ENCODE measurements at regions not wholly inside any gene's neighbourhood (a gene's known extent, or its start where the extent isn't known, plus 50 kb on each side); places are given as distances from the start of the nearest gene placed in this dataset.

DNA sequence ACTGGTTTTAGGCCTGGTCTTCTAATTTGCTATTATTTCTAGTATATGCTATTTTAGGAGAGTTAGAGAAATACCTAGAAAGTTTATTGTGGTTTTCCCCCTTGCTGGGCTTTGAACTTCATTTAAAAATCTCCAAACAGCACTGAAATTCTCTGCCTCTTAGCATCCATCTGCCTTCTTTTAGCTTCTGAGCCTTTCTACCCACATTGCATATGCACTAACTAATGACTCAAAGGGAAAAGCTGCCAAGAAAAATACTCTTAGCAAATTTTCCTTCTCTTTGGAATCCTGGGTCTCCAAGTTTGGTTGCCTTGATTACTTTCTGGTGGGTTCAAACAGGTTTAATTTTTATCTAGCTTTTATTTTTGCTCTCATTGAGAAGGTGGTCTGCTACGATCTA lies 408.4 kb upstream of the PTBP2 start:
- BruUV-seq (replicated peaks) = no TSS peak
- no peaks in the 10 kb centered on the region for H3K9me1 ChIP-seq (ENCODE audit: control insufficient read depth, insufficient read depth, low read length)
- no peak overlapping the region for H3K27ac ChIP-seq (ENCODE audit: extremely low read depth, low read depth, low read length)
- ChIA-PET POLR2A (no interaction called here), CTCF (ENCODE audit: low intra/inter-chr PET ratio) (no interaction called here)
- H2AFZ ChIP-seq (ENCODE audit: low read depth, low read length) = no peak overlapping the region
- in situ Hi-C loops (cut with MboI) = no loop called here
- no peaks in the 10 kb centered on the region for H3K4me1 ChIP-seq (replicated peaks in 1 of 2; ENCODE audit: control insufficient read depth in 2 of 2, insufficient read depth in 2 of 2, low read length in 2 of 2)
- no peak for DNase-seq (ENCODE audit: extremely low read depth in 1 of 4, low spot score in 3 of 4)
- H3K9me3 ChIP-seq (replicated peaks; ENCODE audit: control insufficient read depth, insufficient read depth, low read depth, low read length) = no peaks in the 10 kb centered on the region
- FAIRE-seq = no peak
- no peak overlapping the region for H3K4me2 ChIP-seq (ENCODE audit: insufficient read depth, low read length)
- no peak for ATAC-seq
- no peak overlapping the region for H3K4me3 ChIP-seq
- intact Hi-C loops (cut with micrococcal nuclease) = no loop called here
- H3K36me3 ChIP-seq (ENCODE audit: control insufficient read depth, insufficient read depth, low read length) = no peaks in the 10 kb centered on the region
- TF ChIP-seq SAFB (IDR thresholded peaks at IDR 0.05; ENCODE audit: borderline replicate concordance, low read depth, low read length) (no peak), NCOA4 (IDR thresholded peaks at IDR 0.05; ENCODE audit: partially characterized antibody) (no peak), RFX1 (IDR thresholded peaks at IDR 0.05) (no peak)
- TF ChIP-seq, protein P1, sequence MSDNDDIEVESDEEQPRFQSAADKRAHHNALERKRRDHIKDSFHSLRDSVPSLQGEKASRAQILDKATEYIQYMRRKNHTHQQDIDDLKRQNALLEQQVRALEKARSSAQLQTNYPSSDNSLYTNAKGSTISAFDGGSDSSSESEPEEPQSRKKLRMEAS (CRISPR knock-in tag; IDR thresholded peaks at IDR 0.05) = no peak
- 0% methylated on average over 1 of the region's 1 CpG for WGBS (ENCODE audit: insufficient coverage, low coverage, missing lambda C conversion rate)
- no peaks in the 10 kb centered on the region for H3K79me2 ChIP-seq (ENCODE audit: control insufficient read depth, insufficient read depth, low read length)
- no peak overlapping the region for H3K9ac ChIP-seq (ENCODE audit: insufficient read depth in 1 of 2, low read depth in 2 of 2, low read length in 2 of 2)
- no peaks in the 10 kb centered on the region for H3K27me3 ChIP-seq (ENCODE audit: control insufficient read depth in 2 of 2, insufficient read depth in 2 of 2, low read length in 2 of 2)
- H4K20me1 ChIP-seq (replicated peaks; ENCODE audit: control insufficient read depth, insufficient read depth, low read length) = no peaks in the 10 kb centered on the region

DNA sequence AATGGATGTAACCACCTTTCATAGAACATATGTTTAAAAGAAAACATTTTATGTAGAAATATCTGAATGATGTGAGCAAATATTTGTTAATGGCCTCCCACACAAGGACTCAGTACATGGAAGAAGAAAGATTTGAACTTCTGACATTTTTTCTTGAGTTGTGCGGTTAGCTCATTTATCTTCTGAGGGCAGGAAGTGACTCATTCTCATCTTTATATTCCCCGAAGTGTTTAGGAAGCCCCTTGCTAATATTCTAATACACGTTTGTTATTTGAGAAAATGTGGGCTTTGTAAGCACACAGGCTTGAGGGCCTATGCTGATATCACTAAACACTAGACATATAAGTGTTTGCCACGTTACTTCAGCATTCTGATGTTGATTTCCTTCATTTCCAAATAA lies 392.5 kb upstream of the PTBP2 start:
- H3K4me1 ChIP-seq (replicated peaks in 1 of 2; ENCODE audit: control insufficient read depth in 2 of 2, insufficient read depth in 2 of 2, low read length in 2 of 2) = no peaks in the 10 kb centered on the region
- H3K36me3 ChIP-seq (ENCODE audit: control insufficient read depth, insufficient read depth, low read length) = no peaks in the 10 kb centered on the region
- H4K20me1 ChIP-seq (replicated peaks; ENCODE audit: control insufficient read depth, insufficient read depth, low read length) = no peaks in the 10 kb centered on the region
- CTCF ChIA-PET (ENCODE audit: low intra/inter-chr PET ratio) = no interaction called here
- no peaks in the 10 kb centered on the region for H3K27me3 ChIP-seq (ENCODE audit: control insufficient read depth in 2 of 2, insufficient read depth in 2 of 2, low read length in 2 of 2)
- BruUV-seq (replicated peaks) = no TSS peak
- no peaks in the 10 kb centered on the region for H3K9me1 ChIP-seq (ENCODE audit: control insufficient read depth, insufficient read depth, low read length)
- no peak overlapping the region for H3K4me3 ChIP-seq
- POLR2A ChIA-PET = no interaction called here
- no peaks in the 10 kb centered on the region for H3K9me3 ChIP-seq (replicated peaks; ENCODE audit: control insufficient read depth, insufficient read depth, low read depth, low read length)
- in situ Hi-C loops (cut with MboI) (no loop called here), intact Hi-C loops (cut with micrococcal nuclease) (no loop called here)
- 0% methylated on average over 4 of the region's 4 CpGs for WGBS (ENCODE audit: insufficient coverage, low coverage, missing lambda C conversion rate)
- no peak for TF ChIP-seq EWSR1 (IDR thresholded peaks at IDR 0.05; ENCODE audit: borderline replicate concordance, low read depth, partially characterized antibody)
- TF ChIP-seq, protein P2, sequence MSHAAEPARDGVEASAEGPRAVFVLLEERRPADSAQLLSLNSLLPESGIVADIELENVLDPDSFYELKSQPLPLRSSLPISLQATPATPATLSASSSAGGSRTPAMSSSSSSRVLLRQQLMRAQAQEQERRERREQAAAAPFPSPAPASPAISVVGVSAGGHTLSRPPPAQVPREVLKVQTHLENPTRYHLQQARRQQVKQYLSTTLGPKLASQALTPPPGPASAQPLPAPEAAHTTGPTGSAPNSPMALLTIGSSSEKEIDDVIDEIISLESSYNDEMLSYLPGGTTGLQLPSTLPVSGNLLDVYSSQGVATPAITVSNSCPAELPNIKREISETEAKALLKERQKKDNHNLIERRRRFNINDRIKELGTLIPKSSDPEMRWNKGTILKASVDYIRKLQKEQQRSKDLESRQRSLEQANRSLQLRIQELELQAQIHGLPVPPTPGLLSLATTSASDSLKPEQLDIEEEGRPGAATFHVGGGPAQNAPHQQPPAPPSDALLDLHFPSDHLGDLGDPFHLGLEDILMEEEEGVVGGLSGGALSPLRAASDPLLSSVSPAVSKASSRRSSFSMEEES (CRISPR knock-in tag; IDR thresholded peaks at IDR 0.05) = no peak
- TF ChIP-seq ATF7 (IDR thresholded peaks at IDR 0.05) = no peak
- TF ChIP-seq ZBTB8A (IDR thresholded peaks at IDR 0.05; ENCODE audit: partially characterized antibody) = no peak
- no peak for TF ChIP-seq CBX3 (IDR thresholded peaks at IDR 0.05; ENCODE audit: borderline replicate concordance in 1 of 2, low read length in 2 of 2)
- no peak for TF ChIP-seq KLF13 (tag; IDR thresholded peaks at IDR 0.05; ENCODE audit: borderline replicate concordance, low read depth)
- no peak overlapping the region for H3K27ac ChIP-seq (ENCODE audit: extremely low read depth, low read depth, low read length)
- no peak overlapping the region for H3K4me2 ChIP-seq (ENCODE audit: insufficient read depth, low read length)
- FAIRE-seq (no peak), DNase-seq (ENCODE audit: extremely low read depth in 1 of 4, low spot score in 3 of 4) (no peak), ATAC-seq (no peak)
- H3K79me2 ChIP-seq (ENCODE audit: control insufficient read depth, insufficient read depth, low read length) = no peaks in the 10 kb centered on the region
- no peak overlapping the region for H2AFZ ChIP-seq (ENCODE audit: low read depth, low read length)
- no peak overlapping the region for H3K9ac ChIP-seq (ENCODE audit: insufficient read depth in 1 of 2, low read depth in 2 of 2, low read length in 2 of 2)
